Spleen (tissue), 11 donors: ENCODE measurements at regions not wholly inside any gene's neighbourhood (a gene's known extent, or its start where the extent isn't known, plus 50 kb on each side); places are given as distances from the start of the nearest gene placed in this dataset.

Source experiments
- DNase-seq: peaks from one replicate; pipeline ENCODE4 v3.0.0-alpha.2; 2020
- H3K27ac ChIP-seq, 8 donors: fragments of 200-600 bp; sonication (generic) in 7 of 8; 1 replicate in 4 of 8; 2 replicates in 4 of 8; pipeline versions ENCODE4 v1.5.0 to v1.8.0; 2016 to 2021; ENCODE audit warnings: inconsistent platforms in 4 of 8, mild to moderate bottlenecking in 4 of 8, moderate library complexity in 1 of 8
- H3K27me3 ChIP-seq, 7 donors: fragments of 200-600 bp; sonication (generic) in 6 of 7; replicated peaks in 1 of 7; 1 replicate in 4 of 7; 2 replicates in 3 of 7; pipeline versions ENCODE4 v1.5.0 to v1.8.0; 2016 to 2021; ENCODE audit warnings: inconsistent platforms in 3 of 7, mild to moderate bottlenecking in 1 of 7
- H3K36me3 ChIP-seq, 6 donors: fragments of 200-600 bp; sonication (generic) in 5 of 6; 1 replicate in 4 of 6; 2 replicates in 2 of 6; pipeline versions ENCODE4 v1.5.0 to v1.8.0; 2016 to 2021; ENCODE audit warnings: inconsistent platforms in 2 of 6
- H3K4me1 ChIP-seq, 6 donors: fragments of 200-600 bp; sonication (generic) in 5 of 6; 1 replicate in 3 of 6; 2 replicates in 3 of 6; pipeline versions ENCODE4 v1.5.0 to v1.8.0; 2016 to 2021; ENCODE audit warnings: inconsistent platforms in 3 of 6
- H3K4me3 ChIP-seq, 8 donors: fragments of 200-600 bp; sonication (generic) in 7 of 8; 1 replicate in 4 of 8; 2 replicates in 4 of 8; pipeline versions ENCODE4 v1.5.0 to v1.8.0; 2016 to 2021; ENCODE audit warnings: inconsistent platforms in 4 of 8, mild to moderate bottlenecking in 4 of 8, moderate library complexity in 2 of 8
- H3K9me3 ChIP-seq, 8 donors: fragments of 200-600 bp; sonication (generic) in 7 of 8; 1 replicate in 4 of 8; 2 replicates in 4 of 8; pipeline versions ENCODE4 v1.5.0 to v1.8.0; 2016 to 2021; ENCODE audit warnings: inconsistent platforms in 4 of 8
- POLR2A ChIP-seq, 3 donors: fragments of 450-650 bp; IDR thresholded peaks; one replicate each; pipeline ENCODE4 v1.5.1; 2017; ENCODE audit warnings: antibody characterized with exemption in 3 of 3, mild to moderate bottlenecking in 1 of 3
- POLR2AphosphoS5 ChIP-seq, 3 donors: sonication (generic); formaldehyde crosslinking; IDR thresholded peaks; one replicate each; pipeline ENCODE4 v1.5.1; 2017; ENCODE audit warnings: antibody characterized with exemption in 3 of 3
- WGBS, 5 donors: extraction: QIAGEN DNeasy Blood & Tissue Kit in 3 of 5; methylation state at CpG; one replicate each; pipeline versions ENCODE4 v1.1.5 to v1.1.7; 2013 to 2018; 5-methylcytosine and 5-hydroxymethylcytosine counted together
- intact Hi-C: fragments of 100-400 bp; cut with DNase I; formaldehyde crosslinking; loops from one replicate; pipeline ENCODE4 v1.15.0; 2023; ENCODE audit warnings: low total_unique reads
- TF ChIP-seq, protein P1 (sequence below), 11 experiments: fragments of 200-600 bp in 7 of 11; fragments of 450-650 bp in 4 of 11; sonication (generic) in 4 of 11; IDR thresholded peaks in 8 of 11; conservative IDR thresholded peaks in 3 of 11; 1 replicate in 7 of 11; 2 replicates in 4 of 11; pipeline versions ENCODE4 v1.4.0 to v1.8.0; 2016 to 2021; ENCODE audit warnings: antibody characterized with exemption in 11 of 11, inconsistent platforms in 4 of 11, mild to moderate bottlenecking in 1 of 11
- donor health status: healthy with polysubstance abuse.
- donor health status: DM: no; HTN: no; CAD: no; lungs with moderate emphysema.
- donor health status: DM: no; HTN: no; CAD: no.
- donor health status: Bipolar disorder and iron deficiency.
- donor health status: healthy.
- donor health status: DM: no; HTN: no; CAD: no.
- donor health status: DM: yes; HTN: yes; CAD: no.

DNA sequence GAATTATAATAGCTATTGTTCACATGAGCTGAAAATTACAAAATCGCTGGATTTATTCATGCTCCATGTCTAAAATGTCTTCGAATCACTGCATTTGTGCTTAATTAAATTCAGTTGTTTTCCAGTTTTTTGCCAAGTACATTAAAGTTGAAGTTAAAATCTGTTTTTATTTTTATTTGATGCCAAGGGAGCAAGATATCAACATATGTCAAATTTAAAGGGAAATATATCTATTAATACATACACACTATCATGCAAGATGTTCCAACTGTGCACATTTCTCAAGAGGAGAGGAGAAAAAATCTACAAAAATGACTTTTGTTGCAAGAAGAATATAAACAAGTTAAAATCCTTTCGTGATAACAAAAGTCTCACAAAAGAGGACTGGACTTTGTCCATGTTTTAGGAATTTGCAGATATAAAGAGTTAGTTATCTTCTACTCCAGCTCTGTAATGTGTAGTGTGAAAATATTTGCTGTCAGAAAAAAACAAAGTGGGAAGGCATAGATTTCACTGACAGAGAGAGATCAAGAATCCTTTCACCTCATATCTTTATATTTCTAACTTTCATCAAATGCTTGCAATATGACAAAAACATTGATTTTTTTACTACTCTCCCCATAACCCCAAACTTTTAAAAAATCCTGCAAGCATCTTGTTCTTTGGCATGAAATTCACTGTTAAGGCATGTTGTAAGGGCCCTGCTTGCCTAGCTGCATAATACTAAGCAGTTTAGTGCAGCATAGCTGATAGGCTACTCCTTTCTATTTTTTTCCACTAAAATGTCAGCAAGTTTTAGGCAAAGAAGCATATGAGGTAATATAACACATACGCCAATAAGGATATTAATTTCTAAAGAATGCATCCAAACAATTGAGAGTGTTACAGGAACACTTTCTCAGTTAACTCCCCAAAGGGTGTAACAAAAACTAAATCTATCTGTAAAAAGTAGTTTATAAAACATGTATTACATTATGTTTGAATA lies 340.2 kb upstream of the ADAMTS5 start:
- no peak for DNase-seq
- intact Hi-C loops: no loop called here
- no peaks in the 10 kb centered on the region for H3K27me3 ChIP-seq
- WGBS, 5 donors: 73 to 88% (median 83%) methylated on average over 4 of the region's 4 CpGs
- H3K27ac ChIP-seq: no peak overlapping the region
- H3K9me3 ChIP-seq: peaks cover 0 to 30% (median 15%) of the 10 kb centered on the region in 8 donors
- TF ChIP-seq POLR2A (IDR thresholded peaks at IDR 0.05): no peak
- no peak for TF ChIP-seq POLR2AphosphoS5 (IDR thresholded peaks at IDR 0.05)
- TF ChIP-seq, protein P1, sequence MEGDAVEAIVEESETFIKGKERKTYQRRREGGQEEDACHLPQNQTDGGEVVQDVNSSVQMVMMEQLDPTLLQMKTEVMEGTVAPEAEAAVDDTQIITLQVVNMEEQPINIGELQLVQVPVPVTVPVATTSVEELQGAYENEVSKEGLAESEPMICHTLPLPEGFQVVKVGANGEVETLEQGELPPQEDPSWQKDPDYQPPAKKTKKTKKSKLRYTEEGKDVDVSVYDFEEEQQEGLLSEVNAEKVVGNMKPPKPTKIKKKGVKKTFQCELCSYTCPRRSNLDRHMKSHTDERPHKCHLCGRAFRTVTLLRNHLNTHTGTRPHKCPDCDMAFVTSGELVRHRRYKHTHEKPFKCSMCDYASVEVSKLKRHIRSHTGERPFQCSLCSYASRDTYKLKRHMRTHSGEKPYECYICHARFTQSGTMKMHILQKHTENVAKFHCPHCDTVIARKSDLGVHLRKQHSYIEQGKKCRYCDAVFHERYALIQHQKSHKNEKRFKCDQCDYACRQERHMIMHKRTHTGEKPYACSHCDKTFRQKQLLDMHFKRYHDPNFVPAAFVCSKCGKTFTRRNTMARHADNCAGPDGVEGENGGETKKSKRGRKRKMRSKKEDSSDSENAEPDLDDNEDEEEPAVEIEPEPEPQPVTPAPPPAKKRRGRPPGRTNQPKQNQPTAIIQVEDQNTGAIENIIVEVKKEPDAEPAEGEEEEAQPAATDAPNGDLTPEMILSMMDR (IDR thresholded peaks at IDR 0.05 in 8 of 11, conservative IDR thresholded peaks at IDR 0.05 in 3 of 11): no peak
- H3K4me1 ChIP-seq: no peaks in the 10 kb centered on the region
- no peaks in the 10 kb centered on the region for H3K36me3 ChIP-seq
- H3K4me3 ChIP-seq: no peak overlapping the region

DNA sequence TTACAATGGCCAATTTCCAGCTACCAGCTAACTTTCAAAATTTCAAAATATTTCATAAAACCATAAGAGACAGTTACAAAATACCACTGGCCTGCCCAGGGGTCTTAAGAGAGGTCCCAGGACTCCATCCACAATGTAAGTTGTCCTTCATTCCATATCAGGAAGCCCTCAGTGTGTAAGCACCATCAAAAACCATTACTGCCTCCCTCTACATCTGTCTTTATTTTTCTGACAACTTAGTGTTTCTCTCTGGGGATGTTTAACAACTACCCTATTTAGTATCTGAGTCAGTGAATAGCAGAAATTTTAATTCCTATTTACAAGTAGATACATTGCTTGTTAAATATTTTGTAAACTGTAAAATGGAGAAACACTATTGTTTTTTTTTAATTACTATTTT lies 339.3 kb upstream of the ADAMTS5 start:
- no peaks in the 10 kb centered on the region for H3K36me3 ChIP-seq
- no peak for DNase-seq
- intact Hi-C loops: no loop called here
- H3K9me3 ChIP-seq: peaks cover 0 to 21% (median 11%) of the 10 kb centered on the region in 8 donors
- no peaks in the 10 kb centered on the region for H3K4me1 ChIP-seq
- TF ChIP-seq, protein P1 (IDR thresholded peaks at IDR 0.05 in 8 of 11, conservative IDR thresholded peaks at IDR 0.05 in 3 of 11): no peak
- TF ChIP-seq POLR2A (IDR thresholded peaks at IDR 0.05): no peak
- no peak for TF ChIP-seq POLR2AphosphoS5 (IDR thresholded peaks at IDR 0.05)
- no peaks in the 10 kb centered on the region for H3K27me3 ChIP-seq
- H3K27ac ChIP-seq: no peak overlapping the region
- H3K4me3 ChIP-seq: no peak overlapping the region

DNA sequence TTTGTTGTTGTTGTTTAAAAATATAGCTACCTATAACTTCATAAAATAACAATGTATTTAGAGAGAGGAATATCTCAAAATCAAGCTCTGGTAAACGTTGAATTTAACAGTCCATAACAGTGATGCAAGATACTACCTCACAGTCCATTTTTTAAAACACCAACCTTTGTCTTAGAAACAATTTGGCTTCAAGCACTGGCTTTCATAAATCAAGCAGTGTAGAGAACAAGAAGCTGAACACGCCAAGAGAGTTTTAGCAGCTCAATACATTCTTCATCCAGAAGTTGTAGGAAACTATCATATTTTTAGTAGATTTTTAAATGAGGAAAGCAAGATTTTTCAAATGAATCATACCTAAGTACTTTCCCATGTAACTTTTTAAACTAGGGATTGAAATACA lies 334.3 kb upstream of the ADAMTS5 start:
- TF ChIP-seq, protein P1 (IDR thresholded peaks at IDR 0.05 in 8 of 11, conservative IDR thresholded peaks at IDR 0.05 in 3 of 11): no peak
- TF ChIP-seq POLR2A (IDR thresholded peaks at IDR 0.05) (no peak), POLR2AphosphoS5 (IDR thresholded peaks at IDR 0.05) (no peak)
- Histone ChIP-seq H3K4me1 (no peaks in the 10 kb centered on the region), H3K27me3 (no peaks in the 10 kb centered on the region), H3K36me3 (no peaks in the 10 kb centered on the region), H3K9me3 (peaks cover 0 to 25% (median 16%) of the 10 kb centered on the region in 8 donors), H3K4me3 (no peak overlapping the region), H3K27ac (no peak overlapping the region)
- 75 to 85% (median 83%) methylated on average over 2 of the region's 2 CpGs for WGBS, 5 donors
- no peak for DNase-seq
- intact Hi-C loops: no loop called here

DNA sequence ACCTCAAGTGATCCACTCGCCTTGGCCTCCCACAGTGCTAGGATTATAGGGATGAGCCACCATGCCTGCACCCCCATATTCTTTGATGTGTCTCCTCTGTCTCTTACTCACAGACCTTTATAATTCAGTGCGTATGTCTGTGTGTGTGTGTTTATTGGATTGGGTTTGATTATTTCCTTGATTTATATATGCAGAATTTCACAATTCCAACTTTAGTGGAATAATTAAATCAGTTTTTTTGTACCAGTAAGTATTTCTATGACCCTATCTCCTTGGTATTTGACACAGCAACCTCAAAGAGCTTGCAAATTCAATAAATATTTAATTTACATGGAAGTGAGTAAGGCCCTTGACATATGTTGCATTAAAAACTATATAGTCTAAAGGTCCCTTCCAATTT lies 333.9 kb upstream of the ADAMTS5 start:
- no peak overlapping the region for H3K27ac ChIP-seq
- H3K36me3 ChIP-seq: no peaks in the 10 kb centered on the region
- DNase-seq: no peak
- intact Hi-C loops: no loop called here
- H3K4me1 ChIP-seq: no peaks in the 10 kb centered on the region
- H3K27me3 ChIP-seq: no peaks in the 10 kb centered on the region
- no peak overlapping the region for H3K4me3 ChIP-seq
- TF ChIP-seq, protein P1 (IDR thresholded peaks at IDR 0.05 in 8 of 11, conservative IDR thresholded peaks at IDR 0.05 in 3 of 11): no peak
- TF ChIP-seq POLR2A (IDR thresholded peaks at IDR 0.05) (no peak), POLR2AphosphoS5 (IDR thresholded peaks at IDR 0.05) (no peak)
- WGBS, 5 donors: 79 to 94% (median 88%) methylated on average over 2 of the region's 2 CpGs
- H3K9me3 ChIP-seq: peaks cover 0 to 30% (median 20%) of the 10 kb centered on the region in 8 donors
